Immature natural killer cell (primary cell): ENCODE measurements at regions not wholly inside any gene's neighbourhood (a gene's known extent, or its start where the extent isn't known, plus 50 kb on each side); places are given as distances from the start of the nearest gene placed in this dataset.
"Not testable (repeated sequence)": the region's sequence is repeated elsewhere in the genome, so short reads cannot be mapped to it uniquely, and the experiment has no call there.

ENCODE experiments used
- DNase-seq, 3 donors: peaks; one replicate each; pipeline ENCODE4 v3.0.0; 2022; ENCODE audit warnings: mixed read lengths in 1 of 3
- H3K27ac Mint-ChIP-seq, 6 donors: one replicate each; pipeline ENCODE4 v1.8.0; 2020; ENCODE audit warnings: mixed read lengths in 6 of 6, mild to moderate bottlenecking in 5 of 6, inconsistent platforms in 4 of 6, moderate library complexity in 3 of 6
- H3K27me3 Mint-ChIP-seq, 3 donors: one replicate each; pipeline ENCODE4 v1.8.0; 2020 to 2021; ENCODE audit warnings: low read depth in 3 of 3, mild to moderate bottlenecking in 3 of 3, mixed read lengths in 3 of 3, moderate library complexity in 3 of 3, inconsistent platforms in 1 of 3
- H3K36me3 Mint-ChIP-seq, 3 donors: one replicate each; pipeline ENCODE4 v1.8.0; 2020; ENCODE audit warnings: mixed read lengths in 3 of 3, inconsistent platforms in 2 of 3, mild to moderate bottlenecking in 2 of 3
- H3K4me1 Mint-ChIP-seq, 2 donors: one replicate each; pipeline ENCODE4 v1.8.0; 2020; ENCODE audit warnings: inconsistent platforms in 2 of 2, mild to moderate bottlenecking in 2 of 2, mixed read lengths in 2 of 2, moderate library complexity in 1 of 2
- H3K4me3 Mint-ChIP-seq, 5 donors: one replicate each; pipeline ENCODE4 v1.8.0; 2020; ENCODE audit warnings: mild to moderate bottlenecking in 5 of 5, mixed read lengths in 5 of 5, inconsistent platforms in 3 of 5, moderate library complexity in 3 of 5
- H3K9me3 Mint-ChIP-seq, 6 donors: one replicate each; pipeline ENCODE4 v1.8.0; 2020; ENCODE audit warnings: mild to moderate bottlenecking in 6 of 6, mixed read lengths in 6 of 6, inconsistent platforms in 4 of 6, moderate library complexity in 3 of 6

- Mint-ChIP-seq H3K4me1 (no peaks in the 10 kb centered on the region), H3K4me3 (no peak overlapping the region), H3K9me3 (no peaks in the 10 kb centered on the region), H3K27me3 (peaks cover 0 to 7% (median under 1%) of the 10 kb centered on the region in 3 donors), H3K36me3 (no peaks in the 10 kb centered on the region), H3K27ac (no peak overlapping the region)
- no peak for DNase-seq
These were observed 167.9 kb downstream of the INHBB start for GRCh38 chr2:120513776-120514357.

- Mint-ChIP-seq H3K36me3 (no peaks in the 10 kb centered on the region), H3K4me3 (no peak overlapping the region)
These were observed 168.6 kb downstream of the INHBB start for GRCh38 chr2:120514521-120514920.

GRCh38 chr2:120515066-120515758, 169.3 kb downstream of the INHBB start:
- not testable (repeated sequence) for H3K4me1 Mint-ChIP-seq, H3K4me3 Mint-ChIP-seq, H3K36me3 Mint-ChIP-seq, H3K27ac Mint-ChIP-seq, DNase-seq, H3K9me3 Mint-ChIP-seq, H3K27me3 Mint-ChIP-seq

More at GRCh38 chr2:120514521-120514920, 168.6 kb downstream of the INHBB start:
- H3K27me3 Mint-ChIP-seq, result peaks cover 0 to 7% (median 2%) of the 10 kb centered on the region in 3 donors
- no peak overlapping the region for H3K27ac Mint-ChIP-seq
- no peaks in the 10 kb centered on the region for H3K9me3 Mint-ChIP-seq
- no peaks in the 10 kb centered on the region for H3K4me1 Mint-ChIP-seq
- no peak for DNase-seq

DNA sequence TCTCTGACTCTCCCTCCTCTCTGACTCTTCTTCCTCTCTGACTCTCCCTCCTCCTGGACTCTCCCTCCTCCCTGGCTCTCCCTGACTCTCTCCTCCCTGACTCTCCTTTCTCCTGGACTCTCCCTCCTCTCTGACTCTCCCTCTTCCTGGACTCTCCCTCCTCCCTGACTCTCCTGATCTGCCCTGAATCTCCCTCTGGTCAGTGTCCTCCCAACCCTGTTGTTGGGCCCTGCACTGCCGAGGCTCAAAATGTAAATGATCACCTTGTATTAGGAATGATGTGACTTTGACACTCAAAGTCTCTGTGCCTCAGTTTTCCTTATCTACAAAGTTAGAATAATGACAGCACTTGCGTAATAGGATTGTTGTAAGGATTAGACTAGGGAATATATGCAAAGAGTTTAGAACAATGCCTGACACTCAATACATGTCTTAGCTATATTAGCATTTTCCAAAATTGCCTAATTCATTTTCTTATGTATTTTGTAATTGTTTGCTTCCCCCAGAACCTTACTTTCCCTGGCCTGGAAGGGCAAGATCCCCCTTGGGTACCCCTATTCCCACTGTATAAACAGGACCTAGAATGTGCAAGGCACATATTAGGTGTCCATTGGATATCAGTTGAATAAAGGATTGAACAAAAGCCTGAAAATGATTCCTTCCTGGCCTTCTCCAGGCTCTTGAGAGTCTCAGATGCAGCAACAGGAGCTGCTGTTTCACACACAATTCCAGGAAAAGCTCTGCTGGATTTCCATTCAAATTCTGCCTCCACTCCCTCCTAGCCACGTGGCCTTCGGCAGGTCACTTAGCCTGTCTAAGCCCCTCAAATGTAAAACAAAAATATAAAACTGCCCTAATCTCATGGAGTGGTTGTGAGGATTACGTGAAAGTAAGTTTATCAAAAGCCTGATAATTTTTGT, 170.1 kb downstream of the INHBB start:
- Mint-ChIP-seq H3K36me3 (no peaks in the 10 kb centered on the region), H3K4me3 (peak overlapping the region in 1 of 5 donors; percentile 1), H3K27me3 (peaks cover under 1 to 10% (median 7%) of the 10 kb centered on the region in 3 donors), H3K9me3 (no peaks in the 10 kb centered on the region), H3K27ac (no peak overlapping the region), H3K4me1 (no peaks in the 10 kb centered on the region)
- no peak for DNase-seq

- Mint-ChIP-seq H3K9me3 (no peaks in the 10 kb centered on the region), H3K4me1 (no peaks in the 10 kb centered on the region), H3K27ac (no peak overlapping the region), H3K36me3 (no peaks in the 10 kb centered on the region), H3K4me3 (no peak overlapping the region), H3K27me3 (peaks cover 7 to 10% (median 7%) of the 10 kb centered on the region in 3 donors)
- DNase-seq, result no peak
These were observed 170.9 kb downstream of the INHBB start for GRCh38 chr2:120516679-120517314.

GRCh38 chr2:120517751-120518469, 172.0 kb downstream of the INHBB start:
- no peak overlapping the region for H3K4me3 Mint-ChIP-seq
- DNase-seq, result no peak
- no peaks in the 10 kb centered on the region for H3K36me3 Mint-ChIP-seq
- no peak overlapping the region for H3K27ac Mint-ChIP-seq
- no peaks in the 10 kb centered on the region for H3K4me1 Mint-ChIP-seq
- no peaks in the 10 kb centered on the region for H3K9me3 Mint-ChIP-seq
- H3K27me3 Mint-ChIP-seq, result peaks cover 7 to 14% (median 10%) of the 10 kb centered on the region in 3 donors

- DNase-seq, result no peak
- no peak overlapping the region for H3K4me3 Mint-ChIP-seq
These were observed 172.9 kb downstream of the INHBB start for GRCh38 chr2:120518819-120519218.

GRCh38 chr2:120519469-120519868, 173.5 kb downstream of the INHBB start:
- H3K4me3 Mint-ChIP-seq, result no peak overlapping the region
- H3K27me3 Mint-ChIP-seq, result peaks cover 7 to 14% (median 13%) of the 10 kb centered on the region in 3 donors
- no peaks in the 10 kb centered on the region for H3K9me3 Mint-ChIP-seq
- no peak for DNase-seq
- H3K4me1 Mint-ChIP-seq, result no peaks in the 10 kb centered on the region
- H3K36me3 Mint-ChIP-seq, result no peaks in the 10 kb centered on the region
- no peak overlapping the region for H3K27ac Mint-ChIP-seq

More at GRCh38 chr2:120518819-120519218, 172.9 kb downstream of the INHBB start:
- Mint-ChIP-seq H3K27ac (no peak overlapping the region), H3K27me3 (peaks cover 7 to 14% (median 12%) of the 10 kb centered on the region in 3 donors), H3K9me3 (no peaks in the 10 kb centered on the region), H3K4me1 (no peaks in the 10 kb centered on the region), H3K36me3 (no peaks in the 10 kb centered on the region)

GRCh38 chr2:120520454-120520853, 174.5 kb downstream of the INHBB start:
- no peaks in the 10 kb centered on the region for H3K36me3 Mint-ChIP-seq

DNA sequence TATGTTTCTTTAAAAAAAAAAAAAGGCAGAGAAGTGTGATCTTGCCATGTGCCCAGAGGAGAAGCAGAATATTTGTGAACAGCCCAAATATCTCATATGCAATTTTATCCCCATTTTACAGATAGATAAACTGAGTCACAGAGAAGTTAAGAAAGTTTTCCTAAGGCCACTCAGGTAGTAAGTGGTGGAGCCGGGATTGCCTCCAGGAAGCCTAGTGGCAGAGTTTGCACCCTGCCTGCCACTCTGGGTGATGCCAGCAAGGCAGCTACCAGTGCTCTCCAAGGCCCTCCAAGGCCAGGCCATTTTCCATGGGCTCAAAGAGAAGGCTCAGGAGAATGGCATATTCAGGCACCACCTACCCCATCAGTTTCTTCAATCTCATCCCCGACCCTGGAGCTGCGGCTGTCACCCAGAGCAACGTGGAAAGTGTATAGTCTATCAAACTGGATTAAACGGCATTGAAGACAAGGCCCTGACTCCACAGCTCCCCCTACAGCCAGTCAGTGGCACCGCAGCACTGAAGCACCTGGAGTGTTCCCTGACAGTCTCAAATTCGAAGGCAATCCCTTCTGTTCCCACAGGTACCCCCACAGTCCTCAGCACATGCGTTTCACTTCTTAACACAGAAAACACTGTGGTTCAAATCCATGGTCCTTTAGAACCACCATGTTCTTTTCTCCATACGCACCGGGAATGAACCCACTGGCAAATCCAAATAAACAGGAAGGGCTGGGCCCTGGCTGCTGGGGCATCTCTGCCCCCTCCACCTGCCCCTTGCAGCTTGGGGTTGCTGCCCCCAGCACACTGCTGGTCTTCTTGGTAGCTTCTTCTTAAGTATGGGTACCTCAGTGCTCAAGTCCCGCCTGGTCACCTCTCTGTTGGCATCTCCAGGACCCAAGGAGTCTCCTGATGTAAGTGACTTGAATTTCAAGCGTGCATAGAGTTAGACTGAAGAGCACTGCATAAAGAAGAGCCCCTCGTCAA, 175.3 kb downstream of the INHBB start:
- DNase-seq, result no peak
- Mint-ChIP-seq H3K36me3 (no peaks in the 10 kb centered on the region), H3K4me1 (no peaks in the 10 kb centered on the region), H3K4me3 (no peak overlapping the region), H3K9me3 (no peaks in the 10 kb centered on the region), H3K27me3 (peaks cover 7 to 13% (median 10%) of the 10 kb centered on the region in 3 donors), H3K27ac (no peak overlapping the region)

More at GRCh38 chr2:120520454-120520853, 174.5 kb downstream of the INHBB start:
- no peak overlapping the region for H3K4me3 Mint-ChIP-seq
- H3K9me3 Mint-ChIP-seq, result no peaks in the 10 kb centered on the region
- no peak for DNase-seq
- H3K27me3 Mint-ChIP-seq, result peaks cover 7 to 13% (median 12%) of the 10 kb centered on the region in 3 donors
- no peaks in the 10 kb centered on the region for H3K4me1 Mint-ChIP-seq
- H3K27ac Mint-ChIP-seq, result no peak overlapping the region

GRCh38 chr2:120522151-120522751, 176.3 kb downstream of the INHBB start:
- DNase-seq, result no peak
- Mint-ChIP-seq H3K27ac (no peak overlapping the region), H3K4me3 (no peak overlapping the region), H3K9me3 (no peaks in the 10 kb centered on the region), H3K36me3 (no peaks in the 10 kb centered on the region), H3K27me3 (peaks cover 8 to 13% (median 12%) of the 10 kb centered on the region in 3 donors), H3K4me1 (no peaks in the 10 kb centered on the region)

GRCh38 chr2:120523766-120524165, 177.8 kb downstream of the INHBB start:
- H3K4me3 Mint-ChIP-seq, result no peak overlapping the region
- H3K4me1 Mint-ChIP-seq, result no peaks in the 10 kb centered on the region
- H3K9me3 Mint-ChIP-seq, result no peaks in the 10 kb centered on the region
- H3K27me3 Mint-ChIP-seq, result peaks cover 10 to 13% (median 12%) of the 10 kb centered on the region in 3 donors
- no peaks in the 10 kb centered on the region for H3K36me3 Mint-ChIP-seq
- DNase-seq, result no peak
- no peak overlapping the region for H3K27ac Mint-ChIP-seq
